B cell (primary cell): ENCODE measurements at regions not wholly inside any gene's neighbourhood (a gene's known extent, or its start where the extent isn't known, plus 50 kb on each side); places are given as distances from the start of the nearest gene placed in this dataset.
A peak's percentile ranks its signal among the peaks of the same experiment; 100 is the strongest.

Experiments
- ATAC-seq: fragments of 200-7000 bp; cut with Tn5 transposase; one replicate; pipeline ENCODE4 v1.10.0; 2021; ENCODE audit warnings: low read depth, mild to moderate bottlenecking, moderate number of reproducible peaks, moderate library complexity
- CTCF ChIA-PET: fragments of 350-600 bp; sonication (Branson Sonifier 250); formaldehyde crosslinking; loops from one replicate; lab custom pipeline; 2021; ENCODE audit warnings: antibody characterized with exemption, inconsistent platforms; lab: Charles Lee
- POLR2A ChIA-PET: fragments of 350-600 bp; sonication (Branson Sonifier 250); formaldehyde crosslinking; loops from one replicate; lab custom pipeline; 2021; ENCODE audit warnings: antibody characterized with exemption; lab: Charles Lee
- DNase-seq: peaks from one replicate; pipeline ENCODE4 v3.0.0; 2013
- H2AFZ ChIP-seq: 2 replicates; pipeline ENCODE4 v1.6.1; 2012; ENCODE audit warnings: mild to moderate bottlenecking, low read depth, low read length; ENCODE audit not compliant: insufficient read depth, poor library complexity, severe bottlenecking
- H3K27ac ChIP-seq, 2 donors: 1 replicate in 1 of 2; 2 replicates in 1 of 2; pipeline ENCODE4 v1.5.1; 2012 to 2013; ENCODE audit warnings: low read length in 2 of 2, mild to moderate bottlenecking in 2 of 2, moderate library complexity in 1 of 2
- H3K27me3 ChIP-seq, 4 experiments: fragments of 200-600 bp in 1 of 4; sonication (generic) in 1 of 4; replicated peaks in 1 of 4; 1 replicate in 2 of 4; 2 replicates in 2 of 4; pipeline versions ENCODE4 v1.6.1 to v1.7.0; 2013 to 2016; ENCODE audit warnings: low read length in 3 of 4, mild to moderate bottlenecking in 2 of 4, mixed read lengths in 1 of 4, moderate library complexity in 1 of 4; ENCODE audit not compliant: insufficient read depth in 4 of 4, control insufficient read depth in 3 of 4; ENCODE audit errors: control extremely low read depth in 1 of 4
- H3K36me3 ChIP-seq, 2 experiments: replicated peaks in 1 of 2; 1 replicate in 1 of 2; 2 replicates in 1 of 2; pipeline versions ENCODE4 v1.6.1 to v1.7.1; 2013; ENCODE audit warnings: low read length in 1 of 2; ENCODE audit not compliant: insufficient read depth in 2 of 2, control insufficient read depth in 1 of 2; ENCODE audit errors: control extremely low read depth in 1 of 2, extremely low read depth in 1 of 2
- H3K4me1 ChIP-seq, 2 donors: fragments of 200-600 bp in 1 of 2; sonication (generic) in 1 of 2; 1 replicate in 1 of 2; 2 replicates in 1 of 2; pipeline versions ENCODE4 v1.5.1 to v1.6.1; 2013 to 2017; ENCODE audit warnings: low read length in 2 of 2; ENCODE audit not compliant: control insufficient read depth in 2 of 2, insufficient read depth in 2 of 2
- H3K4me2 ChIP-seq: replicated peaks from 2 replicates; pipeline ENCODE3; 2012; ENCODE audit warnings: mild to moderate bottlenecking, low read depth, low read length; ENCODE audit not compliant: poor library complexity, severe bottlenecking
- H3K4me3 ChIP-seq, 5 experiments: fragments of 200-600 bp in 1 of 5; sonication (generic) in 1 of 5; 1 replicate in 3 of 5; 2 replicates in 2 of 5; pipeline versions ENCODE4 v1.5.1 to v1.7.0; 2011 to 2016; ENCODE audit warnings: low read length in 4 of 5, mild to moderate bottlenecking in 4 of 5, low read depth in 2 of 5, control low read depth in 1 of 5, moderate library complexity in 1 of 5; ENCODE audit not compliant: insufficient read depth in 1 of 5; ENCODE audit errors: control extremely low read depth in 1 of 5, extremely low read depth in 1 of 5
- H3K79me2 ChIP-seq: fragments of 200-600 bp; sonication (generic); one replicate; pipeline ENCODE4 v1.6.0; 2016; ENCODE audit warnings: low read length; ENCODE audit not compliant: control insufficient read depth, insufficient read depth
- H3K9ac ChIP-seq: fragments of 200-600 bp; sonication (generic); 2 replicates; pipeline ENCODE4 v1.6.1; 2017; ENCODE audit warnings: mild to moderate bottlenecking, low read length, moderate library complexity
- H3K9me3 ChIP-seq, 3 donors: one replicate each; pipeline versions ENCODE4 v1.6.1 to v1.7.1; 2013; ENCODE audit warnings: low read length in 2 of 3; ENCODE audit not compliant: control insufficient read depth in 2 of 3, insufficient read depth in 1 of 3; ENCODE audit errors: control extremely low read depth in 1 of 3
- H4K20me1 ChIP-seq: 2 replicates; pipeline ENCODE4 v1.6.0; 2012; ENCODE audit warnings: mild to moderate bottlenecking, low read length; ENCODE audit not compliant: insufficient read depth, control insufficient read depth, poor library complexity, severe bottlenecking
- H3K27ac Mint-ChIP-seq: one replicate; pipeline ENCODE4 v1.8.0; 2021; ENCODE audit warnings: mixed read lengths
- H3K27me3 Mint-ChIP-seq: one replicate; pipeline ENCODE4 v1.8.0; 2021; ENCODE audit warnings: mixed read lengths
- H3K4me1 Mint-ChIP-seq: one replicate; pipeline ENCODE4 v1.8.0; 2021; ENCODE audit warnings: mixed read lengths
- H3K4me3 Mint-ChIP-seq: one replicate; pipeline ENCODE4 v1.8.0; 2021; ENCODE audit warnings: mixed read lengths
- H3K9me3 Mint-ChIP-seq: one replicate; pipeline ENCODE4 v1.8.0; 2022; ENCODE audit warnings: mixed read lengths; ENCODE audit not compliant: insufficient read depth
- CTCF ChIP-seq: fragments of 200-600 bp; IDR thresholded peaks from one replicate; pipeline ENCODE4 v1.8.0; 2022; ENCODE audit warnings: antibody characterized with exemption, mild to moderate bottlenecking
- EZH2 ChIP-seq: IDR thresholded peaks from 2 replicates; pipeline ENCODE4 v1.6.1; 2012; ENCODE audit warnings: borderline replicate concordance, low read depth, mild to moderate bottlenecking, moderate library complexity, low read length; ENCODE audit not compliant: insufficient read depth, poor library complexity, severe bottlenecking
- WGBS: methylation state at CpG from one replicate; pipeline ENCODE4 v1.1.5; 2013; ENCODE audit warnings: missing lambda C conversion rate; ENCODE audit not compliant: insufficient coverage; 5-methylcytosine and 5-hydroxymethylcytosine counted together
- intact Hi-C: fragments of 100-400 bp; cut with micrococcal nuclease; formaldehyde crosslinking; loops from one replicate; pipeline ENCODE4 v1.10.0; 2022

GRCh38 chr10:7486528-7486927, 75.7 kb upstream of the SFMBT2 start:
- no peak overlapping the region for H3K4me2 ChIP-seq
- ChIA-PET CTCF (no interaction called here), POLR2A (no interaction called here)
- H3K4me3 Mint-ChIP-seq: no peak overlapping the region
- DNase-seq (no peak), ATAC-seq (no peak)
- intact Hi-C loops: no loop called here
- TF ChIP-seq EZH2: no peak
- TF ChIP-seq CTCF: no peak
- no peak overlapping the region for H3K9ac ChIP-seq
- no peak overlapping the region for H3K27ac Mint-ChIP-seq
- no peaks in the 10 kb centered on the region for H3K9me3 Mint-ChIP-seq
- no peak overlapping the region for H3K27ac ChIP-seq
- no peaks in the 10 kb centered on the region for H3K27me3 Mint-ChIP-seq
- H3K79me2 ChIP-seq: no peaks in the 10 kb centered on the region
- 83% methylated on average over 1 of the region's 6 CpGs for WGBS
- peaks cover 0 to 3% (median 0%) of the 10 kb centered on the region in 3 donors for H3K9me3 ChIP-seq
- H3K4me1 Mint-ChIP-seq: peaks cover 52% of the 10 kb centered on the region
- H3K4me1 ChIP-seq: peaks cover 46 to 54% of the 10 kb centered on the region in 2 donors
- no peak overlapping the region for H2AFZ ChIP-seq
- H4K20me1 ChIP-seq: no peaks in the 10 kb centered on the region
- no peaks in the 10 kb centered on the region for H3K36me3 ChIP-seq
- H3K4me3 ChIP-seq: no peak overlapping the region
- no peaks in the 10 kb centered on the region for H3K27me3 ChIP-seq

- peaks cover 54% of the 10 kb centered on the region for H3K4me1 Mint-ChIP-seq
- no peaks in the 10 kb centered on the region for H3K9me3 Mint-ChIP-seq
- peaks cover 51 to 53% of the 10 kb centered on the region in 2 donors for H3K4me1 ChIP-seq
- ATAC-seq (no peak), DNase-seq (no peak)
- no peaks in the 10 kb centered on the region for H3K27me3 ChIP-seq
- H3K27ac Mint-ChIP-seq: peak overlapping the region; percentile 38
- H3K9ac ChIP-seq: peak overlapping the region; percentile 54
- 97% methylated on average over 3 of the region's 13 CpGs for WGBS
- H3K36me3 ChIP-seq: no peaks in the 10 kb centered on the region
- H3K9me3 ChIP-seq: no peaks in the 10 kb centered on the region
- H3K4me3 ChIP-seq: no peak overlapping the region
- no peak overlapping the region for H2AFZ ChIP-seq
- H3K27ac ChIP-seq: no peak overlapping the region
- H3K79me2 ChIP-seq: no peaks in the 10 kb centered on the region
- ChIA-PET POLR2A (no interaction called here), CTCF (no interaction called here)
- H3K27me3 Mint-ChIP-seq: no peaks in the 10 kb centered on the region
- no peak overlapping the region for H3K4me3 Mint-ChIP-seq
- no peaks in the 10 kb centered on the region for H4K20me1 ChIP-seq
- TF ChIP-seq CTCF (no peak), EZH2 (no peak)
- intact Hi-C loops: no loop called here
- peak overlapping the region; percentile 78 for H3K4me2 ChIP-seq
Measured at GRCh38 chr10:7485799-7486198, 75.0 kb upstream of the SFMBT2 start.
